Activated CD4-positive, alpha-beta T cell treated with anti-CD3 and anti-CD28 coated beads, Interleukin-10, Interleukin-2, amounts not matched to agents 100 ng/mL and 50 ng/mL, durations not matched to agents 16 hours and 8 hours (primary cell): ENCODE measurements at regions not wholly inside any gene's neighbourhood (a gene's known extent, or its start where the extent isn't known, plus 50 kb on each side); places are given as distances from the start of the nearest gene placed in this dataset.

ENCODE experiments used
- DNase-seq: peaks from one replicate; pipeline ENCODE4 v3.0.0-alpha.2; 2020

DNA sequence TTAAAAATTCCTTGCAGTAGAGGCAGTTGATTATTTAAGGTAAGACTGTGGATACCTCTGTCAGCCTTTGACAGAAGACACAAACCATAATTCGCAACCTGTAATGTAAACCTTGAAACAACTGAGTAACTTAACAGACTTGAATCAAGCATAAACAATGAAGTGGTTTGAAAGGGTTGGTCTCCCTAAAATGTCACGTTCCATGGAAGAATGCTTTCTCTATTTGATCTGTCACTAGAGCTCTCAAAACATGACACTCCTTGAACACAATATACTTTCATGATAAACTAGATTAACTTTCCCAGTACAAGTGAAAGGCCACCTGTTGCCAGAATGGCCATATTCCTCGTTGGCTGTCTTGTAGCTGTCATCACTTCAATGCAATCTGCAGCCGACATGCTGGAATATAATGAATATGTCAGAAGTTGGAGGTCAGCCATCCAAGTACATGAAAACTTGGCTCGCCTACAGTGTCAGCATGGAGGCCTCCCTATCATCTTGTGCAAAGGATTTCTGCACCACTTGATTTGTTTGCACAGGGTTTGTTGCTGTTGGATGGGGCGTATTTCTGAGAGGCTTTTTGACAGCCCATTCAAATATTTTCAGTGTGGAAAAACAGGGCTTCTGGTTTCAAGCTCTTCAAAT is 228.0 kb downstream of the TLE4 start:
- no peak for DNase-seq

DNA sequence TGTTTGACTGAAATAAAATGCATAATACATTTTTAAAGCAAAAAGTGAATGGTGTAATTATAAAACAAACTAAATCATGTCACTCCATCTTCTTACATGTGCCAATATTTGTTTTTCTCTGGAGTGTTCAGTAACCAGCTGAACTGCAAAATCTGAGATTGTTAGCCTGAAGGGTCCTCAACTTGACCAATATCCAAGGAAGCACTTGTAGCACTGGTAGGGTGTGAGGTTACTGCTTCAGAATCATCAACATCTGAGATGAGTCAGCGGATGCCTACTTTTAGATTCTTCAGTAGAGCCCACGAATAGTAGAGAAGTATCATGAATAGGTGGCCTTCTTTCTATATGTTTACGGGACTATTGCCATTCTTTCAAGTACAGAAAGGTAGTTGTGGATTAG is 226.7 kb downstream of the TLE4 start:
- DNase-seq: no peak

DNA sequence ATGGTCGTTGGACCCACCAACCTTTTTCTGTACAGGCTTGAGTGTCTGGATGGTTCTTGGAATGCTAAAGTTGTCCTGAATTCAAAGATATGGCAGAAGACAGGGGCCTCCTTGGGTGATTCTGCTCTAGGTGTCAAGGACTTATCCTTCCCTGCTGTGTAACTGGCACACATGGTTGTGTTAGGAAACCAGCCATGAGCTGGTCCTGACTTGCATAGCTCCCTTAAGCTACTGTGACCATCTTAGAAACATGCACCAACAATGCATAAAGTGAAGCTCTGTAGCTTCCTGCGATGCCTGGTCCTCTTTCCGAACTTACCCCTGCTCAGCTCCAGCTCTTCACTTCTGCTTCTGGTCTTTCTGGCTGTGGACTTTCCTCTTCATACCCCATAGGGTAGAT is 224.6 kb downstream of the TLE4 start:
- DNase-seq: no peak

DNA sequence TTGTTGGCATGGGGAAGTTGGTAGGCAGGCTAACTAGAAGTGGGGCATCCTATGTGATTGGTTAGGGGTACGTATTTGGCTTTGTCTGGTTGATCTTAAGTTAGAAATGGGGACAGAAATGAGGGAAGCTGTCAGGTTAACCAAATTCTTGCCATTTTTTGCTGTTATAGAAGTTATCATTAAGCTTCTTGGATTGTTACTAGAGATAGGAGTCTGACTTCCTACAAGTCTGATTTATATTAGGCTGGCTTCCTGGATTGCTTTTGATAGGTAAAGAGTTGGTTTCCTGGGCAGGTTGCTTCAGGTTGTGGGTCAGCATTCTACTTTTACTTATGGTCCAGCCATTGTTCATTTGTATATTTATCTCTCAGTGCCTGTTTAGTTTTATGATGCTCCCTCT is 216.9 kb downstream of the TLE4 start:
- no peak for DNase-seq

DNA sequence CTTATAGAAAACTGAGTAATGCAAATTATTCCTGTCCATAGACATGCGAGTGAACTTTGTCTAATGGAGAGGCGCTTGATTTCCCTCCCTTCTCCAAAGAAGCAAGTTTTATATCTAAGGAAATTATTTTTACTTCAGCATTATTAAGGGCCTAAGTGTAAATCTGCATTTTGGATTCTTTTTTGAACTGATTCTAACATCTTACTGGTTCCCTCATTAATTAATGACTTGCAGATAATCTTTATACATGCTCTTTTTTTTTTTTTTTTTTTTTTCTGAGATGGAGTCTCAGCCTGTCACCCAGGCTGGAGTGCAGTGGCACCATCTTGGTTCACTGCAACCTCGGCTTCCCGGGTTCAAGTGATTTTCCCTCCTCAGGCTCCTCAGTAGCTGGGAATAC is 209.5 kb downstream of the TLE4 start:
- no peak for DNase-seq

DNA sequence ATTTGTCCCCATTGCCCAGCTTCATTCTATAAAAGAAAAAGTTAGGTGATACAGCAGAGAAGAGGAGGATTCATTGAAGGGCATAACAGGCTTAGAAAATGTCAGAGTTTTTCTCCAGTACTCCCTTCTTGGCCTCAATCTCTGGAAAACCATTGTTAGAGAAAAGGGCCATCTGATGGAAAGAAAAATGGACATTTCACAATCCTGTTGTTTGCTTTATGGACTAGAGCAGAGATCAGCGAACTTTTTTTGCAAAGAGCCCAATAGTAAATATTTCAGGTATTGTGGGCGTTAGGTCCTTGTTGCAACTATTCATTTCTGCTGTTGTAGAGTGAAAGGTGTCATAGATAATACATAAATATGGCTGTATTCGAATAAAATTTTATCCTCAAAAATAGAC is 208.8 kb downstream of the TLE4 start:
- no peak for DNase-seq

DNA sequence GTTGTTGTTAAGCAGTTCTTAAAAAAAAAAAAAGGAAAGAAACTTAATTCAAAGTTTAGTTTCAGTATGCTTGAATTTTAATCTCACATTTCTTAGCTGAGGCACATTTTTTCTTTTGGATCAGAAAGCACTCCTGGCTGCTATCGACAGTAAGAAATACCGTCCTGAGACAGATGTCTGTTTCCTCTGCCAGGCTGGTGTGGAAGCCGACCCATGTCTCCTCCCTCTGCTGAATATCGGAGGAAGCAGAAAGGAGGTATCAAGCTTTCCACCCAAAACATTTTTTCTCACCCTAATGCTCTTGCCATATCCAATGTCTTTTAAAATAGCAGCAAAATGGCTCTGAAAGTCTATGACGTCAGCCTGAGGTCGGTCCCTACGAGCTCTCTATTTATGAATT is 208.1 kb downstream of the TLE4 start:
- no peak for DNase-seq

DNA sequence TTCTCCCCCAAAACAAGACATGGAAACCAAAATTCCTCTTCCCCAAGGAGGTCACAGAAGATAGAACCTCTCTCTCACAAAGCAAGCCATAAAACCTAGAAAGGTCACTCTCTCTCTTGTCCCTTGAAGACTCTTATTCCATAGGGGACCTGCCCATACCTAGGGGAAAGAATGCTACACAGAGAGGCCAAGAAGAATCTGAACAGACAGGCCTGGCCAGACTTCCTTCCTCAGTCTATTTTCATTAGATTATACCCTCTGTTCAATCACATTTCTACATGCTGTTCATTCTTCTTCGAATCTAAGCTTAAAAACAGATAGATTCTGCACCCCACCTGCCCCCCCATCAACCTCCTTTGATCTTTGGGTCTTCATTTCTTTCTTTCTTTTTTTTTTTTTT is 206.8 kb downstream of the TLE4 start:
- DNase-seq: no peak

DNA sequence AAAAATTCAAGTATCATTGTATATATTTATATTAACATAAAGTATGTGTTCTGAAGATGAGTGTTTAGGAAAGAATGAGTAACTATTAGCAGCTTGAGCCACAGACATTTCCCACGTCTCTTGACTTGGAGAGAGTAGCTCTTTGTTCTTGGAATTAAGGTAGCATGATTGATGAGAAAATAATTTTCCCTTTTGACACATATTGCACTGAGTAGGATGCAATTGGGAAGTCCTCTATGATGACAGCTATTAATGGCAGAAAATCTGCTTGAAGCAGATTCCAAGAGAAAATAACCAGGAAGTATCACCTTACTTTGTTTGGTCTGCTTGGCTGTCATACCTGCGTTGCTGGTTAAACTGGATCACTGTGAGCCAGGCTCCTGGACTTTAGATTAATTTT is 204.8 kb downstream of the TLE4 start:
- DNase-seq: no peak
